Neural progenitor cell (in vitro differentiated cells): ENCODE measurements at regions not wholly inside any gene's neighbourhood (a gene's known extent, or its start where the extent isn't known, plus 50 kb on each side); places are given as distances from the start of the nearest gene placed in this dataset.

Experiments used
- CTCF ChIP-seq: fragments of 200-600 bp; sonication (generic); IDR thresholded peaks from 2 replicates; pipeline ENCODE4 v1.5.1; 2017; ENCODE audit warnings: antibody characterized with exemption, mild to moderate bottlenecking
- EZH2 ChIP-seq: fragments of 200-600 bp; sonication (generic); IDR thresholded peaks from 2 replicates; pipeline ENCODE4 v1.6.1; 2017; ENCODE audit warnings: antibody characterized with exemption, mild to moderate bottlenecking, moderate library complexity

DNA sequence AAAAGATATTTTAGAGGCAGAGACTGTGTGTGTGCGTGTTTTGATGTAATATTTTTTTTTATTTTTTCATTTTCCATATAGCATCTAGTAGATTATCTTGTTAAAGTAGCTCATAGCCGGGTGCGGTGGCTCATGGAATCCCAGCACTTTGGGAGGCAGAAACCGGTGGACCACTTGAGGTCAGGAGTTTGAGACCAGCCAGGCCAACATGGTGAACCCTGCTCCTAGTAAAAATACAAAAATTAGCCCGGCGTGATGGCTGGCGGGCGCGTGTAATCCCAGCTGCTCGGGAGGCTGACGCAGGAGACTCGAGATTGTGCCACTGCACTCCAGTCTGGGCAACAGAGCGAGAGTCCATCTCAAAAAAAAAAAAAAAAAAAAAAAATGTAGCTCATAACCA lies 1481.2 kb upstream of the CADM2 start:
- no peak for TF ChIP-seq EZH2
- no peak for TF ChIP-seq CTCF
